K562 (cell line): ENCODE measurements at regions not wholly inside any gene's neighbourhood (a gene's known extent, or its start where the extent isn't known, plus 50 kb on each side); places are given as distances from the start of the nearest gene placed in this dataset.
"Not testable (repeated sequence)": the region's sequence is repeated elsewhere in the genome, so short reads cannot be mapped to it uniquely, and the experiment has no call there.

Source experiments
- ATAC-seq: fragments of 200-7000 bp; cut with Tn5 transposase; 3 replicates; pipeline ENCODE4 v1.9.1; 2020; ENCODE audit warnings: moderate library complexity
- BruUV-seq: library from RNA; stranded (reverse); fragments of 400-500 nt; replicated peaks from 2 replicates; lab custom pipeline; 2021; lab: Mats Ljungman, UMichigan
- CTCF ChIA-PET: fragments of 300-600 bp; formaldehyde crosslinking; extraction: SDS; loops from one replicate; lab custom pipeline; 2021; ENCODE audit warnings: low intra/inter-chr PET ratio; lab: Yijun Ruan, JAX
- POLR2A ChIA-PET: fragments of 300-600, 350-650 bp; sonication (Branson Sonifier 250); formaldehyde crosslinking; extraction: SDS; loops from one replicate; lab custom pipeline; 2021; ENCODE audit warnings: antibody characterized with exemption, inconsistent platforms; lab: Yijun Ruan, JAX
- DNase-seq, 4 experiments: peaks; one replicate each; pipeline versions ENCODE4 v3.0.0 to v3.0.0-alpha.2; 2011 to 2018; ENCODE audit warnings: low spot score in 3 of 4, mixed read lengths in 3 of 4; ENCODE audit errors: extremely low read depth in 1 of 4
- FAIRE-seq: peaks from 2 replicates; lab custom pipeline; 2011; peaks lifted over from hg19 to GRCh38; lab: Jason Lieb, UNC
- H2AFZ ChIP-seq: 2 replicates; pipeline ENCODE4 v1.6.0; 2011; ENCODE audit warnings: low read depth, low read length, control low read depth, inconsistent platforms
- H3K27ac ChIP-seq: fragments of 200-600 bp; 3 replicates; pipeline ENCODE4 v1.8.0; 2011; ENCODE audit warnings: low read depth, mild to moderate bottlenecking, control low read depth, inconsistent platforms, low read length, moderate library complexity, mixed read lengths; ENCODE audit errors: extremely low read depth
- H3K27me3 ChIP-seq, 2 experiments: fragments of 300-600 bp in 1 of 2; 2 replicates in 1 of 2; 3 replicates in 1 of 2; pipeline versions ENCODE4 v1.6.0 to v1.8.0; 2011; ENCODE audit warnings: inconsistent platforms in 2 of 2, low read length in 2 of 2, mild to moderate bottlenecking in 1 of 2, mixed read lengths in 1 of 2, moderate library complexity in 1 of 2; ENCODE audit not compliant: control insufficient read depth in 2 of 2, insufficient read depth in 2 of 2
- H3K36me3 ChIP-seq: fragments of 300-600 bp; 3 replicates; pipeline ENCODE4 v1.8.0; 2011; ENCODE audit warnings: mild to moderate bottlenecking, low read length, inconsistent platforms; ENCODE audit not compliant: control insufficient read depth, insufficient read depth
- H3K4me1 ChIP-seq, 2 experiments: fragments of 200-600 bp in 1 of 2; replicated peaks in 1 of 2; 2 replicates in 1 of 2; 3 replicates in 1 of 2; pipeline versions ENCODE4 v1.5.1 to v1.8.0; 2011; ENCODE audit warnings: inconsistent platforms in 2 of 2, low read length in 2 of 2, mild to moderate bottlenecking in 1 of 2, mixed read lengths in 1 of 2, moderate library complexity in 1 of 2; ENCODE audit not compliant: control insufficient read depth in 2 of 2, insufficient read depth in 2 of 2
- H3K4me2 ChIP-seq: 2 replicates; pipeline ENCODE4 v1.6.1; 2011; ENCODE audit warnings: low read length, control low read depth, inconsistent platforms, mixed read lengths; ENCODE audit not compliant: insufficient read depth
- H3K4me3 ChIP-seq: fragments of 200-600 bp; sonication (generic), shearing (Covaris generic); 2 replicates; pipeline ENCODE4 v1.5.1; 2016; ENCODE audit warnings: control low read depth, inconsistent platforms
- H3K79me2 ChIP-seq: fragments of 200-600 bp; 3 replicates; pipeline ENCODE4 v1.8.0; 2011; ENCODE audit warnings: low read length, inconsistent platforms; ENCODE audit not compliant: control insufficient read depth, insufficient read depth
- H3K9ac ChIP-seq, 2 experiments: 2 replicates each; pipeline versions ENCODE4 v1.6.0 to v1.6.1; 2011; ENCODE audit warnings: low read depth in 2 of 2, low read length in 2 of 2, control low read depth in 1 of 2, inconsistent platforms in 1 of 2, mild to moderate bottlenecking in 1 of 2, mixed read lengths in 1 of 2; ENCODE audit not compliant: insufficient read depth in 1 of 2
- H3K9me1 ChIP-seq: one replicate; pipeline ENCODE4 v1.6.0; 2011; ENCODE audit warnings: inconsistent platforms, mild to moderate bottlenecking, low read length, moderate library complexity; ENCODE audit not compliant: control insufficient read depth, insufficient read depth
- H3K9me3 ChIP-seq: replicated peaks from 2 replicates; pipeline ENCODE4 v1.5.1; 2011; ENCODE audit warnings: low read depth, low read length, inconsistent platforms; ENCODE audit not compliant: control insufficient read depth, insufficient read depth
- H4K20me1 ChIP-seq: replicated peaks from 2 replicates; pipeline ENCODE4 v1.6.1; 2011; ENCODE audit warnings: low read length, inconsistent platforms, mixed read lengths; ENCODE audit not compliant: control insufficient read depth, insufficient read depth
- ESRRA ChIP-seq: fragments of 450-650 bp; IDR thresholded peaks from 2 replicates; pipeline ENCODE4 v1.6.1; 2014; ENCODE audit warnings: low read depth, mild to moderate bottlenecking, moderate library complexity, borderline replicate concordance
- POLR2B ChIP-seq: fragments of 450-650 bp; IDR thresholded peaks from 2 replicates; pipeline ENCODE4 v1.6.1; 2018; ENCODE audit warnings: low read depth; ENCODE audit not compliant: partially characterized antibody
- PURB ChIP-seq: sonication (generic); formaldehyde crosslinking; IDR thresholded peaks from 2 replicates; pipeline ENCODE4 v1.9.0; 2021; ENCODE audit warnings: low read depth, mild to moderate bottlenecking, missing genetic modification reagents
- SETDB1 ChIP-seq: IDR thresholded peaks from one replicate; pipeline ENCODE4 v1.6.1; 2012; ENCODE audit warnings: low read length, control low read depth, inconsistent platforms
- WGBS: fragments of 100-300 bp; shearing (Covaris generic); methylation state at CpG from one replicate; pipeline ENCODE4 v1.1.6; 2016; ENCODE audit warnings: low coverage, mixed read lengths; ENCODE audit not compliant: insufficient coverage; ENCODE audit errors: missing lambda C conversion rate; 5-methylcytosine and 5-hydroxymethylcytosine counted together
- in situ Hi-C: fragments of 300-500 bp; cut with MboI; formaldehyde crosslinking; loops from 4 replicates; pipeline ENCODE4 v1.15.0; 2018; ENCODE audit warnings: inconsistent platforms, mixed read lengths
- intact Hi-C: fragments of 100-400 bp; cut with micrococcal nuclease; formaldehyde crosslinking; loops from 2 replicates; pipeline ENCODE4 v1.14.2; 2022

GRCh38 chr1:29682919-29683295 is 446.6 kb downstream of the PTPRU start (continued):
- TF ChIP-seq PURB (CRISPR knock-in tag) (no peak), SETDB1 (no peak)

GRCh38 chr1:29682171-29682918 is 446.0 kb downstream of the PTPRU start:
- intact Hi-C loops (no loop called here), in situ Hi-C loops (loop anchor here (5.0 kb wide), 1 partner anchor 835 kb away; no protein-coding TSS in a partner anchor)
- Histone ChIP-seq H3K27ac (no peak overlapping the region), H3K4me1 (no peaks in the 10 kb centered on the region), H3K9me3 (no peaks in the 10 kb centered on the region), H3K27me3 (peaks cover 0 to 37% of the 10 kb centered on the region in 2 experiments; a peak in 4 of 5 replicates), H3K79me2 (no peaks in the 10 kb centered on the region), H3K4me3 (no peak overlapping the region)
- CTCF ChIA-PET, result no interaction called here
- TF ChIP-seq ESRRA (0 out of 2 replicates have a peak, but pooled peaks have one; percentile 14), POLR2B (no peak)
- TF ChIP-seq, all 486 proteins: peak for 1
- WGBS, result 1% methylated on average over 10 of the region's 10 CpGs
- DNase-seq (no peak), ATAC-seq (peak; percentile 45; the same call in 2 of the 3 replicates), FAIRE-seq (no peak)
- POLR2A ChIA-PET, result interaction anchor here (0.6 kb wide), 1 partner anchor 57 kb away, joined by 3 read pairs; no protein-coding TSS in a partner anchor
- Histone ChIP-seq H3K4me2 (no peak overlapping the region), H3K36me3 (no peaks in the 10 kb centered on the region), H4K20me1 (peaks cover 10% of the 10 kb centered on the region), H3K9ac (0 out of 4 replicates have a peak overlapping the region, but pooled peaks of 1 of the 2 experiments have one; percentile 14), H2AFZ (no peak overlapping the region), H3K9me1 (no peaks in the 10 kb centered on the region)
- no TSS peak for BruUV-seq

- H3K27ac ChIP-seq, H3K79me2 ChIP-seq, H3K4me1 ChIP-seq, H3K4me3 ChIP-seq, ATAC-seq, POLR2A ChIA-PET, H3K9ac ChIP-seq, CTCF ChIA-PET, H3K9me1 ChIP-seq, H3K36me3 ChIP-seq, FAIRE-seq, BruUV-seq, intact Hi-C loops, H2AFZ ChIP-seq, DNase-seq, H3K4me2 ChIP-seq, H3K9me3 ChIP-seq: not testable (repeated sequence)
- in situ Hi-C loops, result loop anchor here (5.0 kb wide), 1 partner anchor 836 kb away; no protein-coding TSS in a partner anchor
- Histone ChIP-seq H4K20me1 (peaks cover 10% of the 10 kb centered on the region), H3K27me3 (peaks cover 0 to 36% of the 10 kb centered on the region in 2 experiments; a peak in 4 of 5 replicates)
- 0% methylated on average over 6 of the region's 6 CpGs for WGBS
Measured at GRCh38 chr1:29681416-29681815, 445.1 kb downstream of the PTPRU start.
